HG02943 (cell line): ENCODE measurements at regions not wholly inside any gene's neighbourhood (a gene's known extent, or its start where the extent isn't known, plus 50 kb on each side); places are given as distances from the start of the nearest gene placed in this dataset.
"Not testable (repeated sequence)": the region's sequence is repeated elsewhere in the genome, so short reads cannot be mapped to it uniquely, and the experiment has no call there.

Experiments
- ATAC-seq: cut with Tn5 transposase; IDR thresholded peaks from one replicate; pipeline ENCODE4 v1.9.1; 2021; ENCODE audit warnings: mild to moderate bottlenecking, low read depth, moderate library complexity; ENCODE audit not compliant: unreplicated experiment

GRCh38 chr15:92803536-92803851, 96.6 kb upstream of the CHD2 start:
- ATAC-seq: no peak

- ATAC-seq: no peak
Measured at GRCh38 chr15:92803852-92804609, 96.1 kb upstream of the CHD2 start.

- ATAC-seq: not testable (repeated sequence)
Measured at GRCh38 chr15:92804610-92804936, 95.6 kb upstream of the CHD2 start.

GRCh38 chr15:92805080-92805690, 94.9 kb upstream of the CHD2 start:
- no peak for ATAC-seq

- not testable (repeated sequence) for ATAC-seq
Measured at GRCh38 chr15:92806171-92806570, 94.0 kb upstream of the CHD2 start.

- ATAC-seq: no peak
Measured at GRCh38 chr15:92806763-92807162, 93.4 kb upstream of the CHD2 start.

GRCh38 chr15:92807971-92808571, 92.1 kb upstream of the CHD2 start:
- ATAC-seq: no peak

- ATAC-seq: peak; percentile 24
Measured at GRCh38 chr15:92808598-92809063, 91.5 kb upstream of the CHD2 start.

- ATAC-seq: peak; percentile 81
Measured at GRCh38 chr15:92809064-92809879, 90.9 kb upstream of the CHD2 start.

GRCh38 chr15:92809880-92810361, 90.2 kb upstream of the CHD2 start:
- no peak for ATAC-seq

GRCh38 chr15:92810418-92811138, 89.5 kb upstream of the CHD2 start:
- no peak for ATAC-seq

- no peak for ATAC-seq
Measured at GRCh38 chr15:92811148-92811913, 88.8 kb upstream of the CHD2 start.

GRCh38 chr15:92812271-92812670, 87.9 kb upstream of the CHD2 start:
- ATAC-seq: no peak

GRCh38 chr15:92813485-92813884, 86.6 kb upstream of the CHD2 start:
- ATAC-seq: no peak

- ATAC-seq: no peak
Measured at GRCh38 chr15:92817339-92817886, 82.7 kb upstream of the CHD2 start.

- no peak for ATAC-seq
Measured at GRCh38 chr15:92818651-92819277, 81.4 kb upstream of the CHD2 start.

GRCh38 chr15:92819278-92820235, 80.6 kb upstream of the CHD2 start:
- peak; percentile 5 for ATAC-seq
